ENCODE measurements at regions not wholly inside any gene's neighbourhood (a gene's known extent, or its start where the extent isn't known, plus 50 kb on each side); places are given as distances from the start of the nearest gene placed in this dataset.

- Mint-ChIP-seq H3K36me3 (no peaks in the 10 kb centered on the region), H3K27ac (no peak overlapping the region), H3K4me3 (no peak overlapping the region), H3K4me1 (no peaks in the 10 kb centered on the region), H3K9me3 (no peaks in the 10 kb centered on the region), H3K27me3 (no peaks in the 10 kb centered on the region)
- ATAC-seq = no peak
Observed at GRCh38 chr2:13542061-13542460, 825.3 kb downstream of the TRIB2 start.

- no peaks in the 10 kb centered on the region for H3K27me3 Mint-ChIP-seq
- H3K4me3 Mint-ChIP-seq = no peak overlapping the region
- no peak for ATAC-seq
- no peaks in the 10 kb centered on the region for H3K4me1 Mint-ChIP-seq
- H3K9me3 Mint-ChIP-seq = no peaks in the 10 kb centered on the region
- H3K27ac Mint-ChIP-seq = no peak overlapping the region
- no peaks in the 10 kb centered on the region for H3K36me3 Mint-ChIP-seq
Observed at GRCh38 chr2:13542642-13543041, 825.9 kb downstream of the TRIB2 start.

DNA sequence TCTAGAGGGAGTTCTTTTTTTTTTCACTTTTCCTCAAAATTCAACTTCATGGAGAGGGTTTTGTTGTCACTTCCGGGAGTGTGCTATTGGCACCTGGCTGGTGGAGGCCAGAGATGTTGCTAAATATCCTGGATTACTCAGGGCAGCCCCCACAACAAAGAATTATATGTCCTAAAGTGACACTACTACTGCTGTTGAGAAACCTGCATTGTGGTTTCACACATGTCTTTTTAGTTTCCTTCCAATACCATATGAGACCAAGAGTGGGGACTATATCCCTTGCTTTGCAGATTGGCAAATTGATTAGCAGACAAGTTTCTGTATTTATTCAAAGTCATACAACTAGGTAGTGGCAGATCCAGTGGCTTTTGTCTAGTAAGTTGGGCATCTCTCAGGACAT, 826.8 kb downstream of the TRIB2 start:
- no peak overlapping the region for H3K27ac Mint-ChIP-seq
- no peaks in the 10 kb centered on the region for H3K27me3 Mint-ChIP-seq
- no peak overlapping the region for H3K4me3 Mint-ChIP-seq
- H3K36me3 Mint-ChIP-seq = no peaks in the 10 kb centered on the region
- no peaks in the 10 kb centered on the region for H3K9me3 Mint-ChIP-seq
- no peak for ATAC-seq
- H3K4me1 Mint-ChIP-seq = no peaks in the 10 kb centered on the region

- Mint-ChIP-seq H3K4me3 (no peak overlapping the region), H3K27ac (no peak overlapping the region), H3K27me3 (no peaks in the 10 kb centered on the region), H3K9me3 (no peaks in the 10 kb centered on the region), H3K4me1 (no peaks in the 10 kb centered on the region), H3K36me3 (no peaks in the 10 kb centered on the region)
- no peak for ATAC-seq
Observed at GRCh38 chr2:13545320-13545719, 828.6 kb downstream of the TRIB2 start.

DNA sequence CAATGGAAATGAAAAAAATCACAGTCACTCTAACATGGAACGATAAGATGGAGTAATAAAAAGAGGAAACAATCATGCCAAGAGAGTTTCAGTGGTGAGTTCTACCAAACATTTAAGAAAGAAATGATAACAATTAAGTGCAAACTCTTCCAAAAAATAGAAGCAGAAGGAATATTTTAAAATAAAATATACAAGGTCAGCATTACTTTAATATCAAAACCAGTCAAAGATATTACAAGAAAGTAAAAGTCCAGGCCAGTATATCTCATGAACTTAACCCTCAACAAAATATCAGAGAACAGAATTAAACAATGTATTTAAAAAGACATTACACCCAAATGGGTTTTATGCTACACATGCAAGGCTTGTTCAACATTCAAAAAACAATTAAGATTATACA, 829.4 kb downstream of the TRIB2 start:
- Mint-ChIP-seq H3K4me3 (no peak overlapping the region), H3K27me3 (no peaks in the 10 kb centered on the region), H3K27ac (no peak overlapping the region), H3K36me3 (no peaks in the 10 kb centered on the region), H3K9me3 (no peaks in the 10 kb centered on the region), H3K4me1 (no peaks in the 10 kb centered on the region)
- ATAC-seq = no peak

DNA sequence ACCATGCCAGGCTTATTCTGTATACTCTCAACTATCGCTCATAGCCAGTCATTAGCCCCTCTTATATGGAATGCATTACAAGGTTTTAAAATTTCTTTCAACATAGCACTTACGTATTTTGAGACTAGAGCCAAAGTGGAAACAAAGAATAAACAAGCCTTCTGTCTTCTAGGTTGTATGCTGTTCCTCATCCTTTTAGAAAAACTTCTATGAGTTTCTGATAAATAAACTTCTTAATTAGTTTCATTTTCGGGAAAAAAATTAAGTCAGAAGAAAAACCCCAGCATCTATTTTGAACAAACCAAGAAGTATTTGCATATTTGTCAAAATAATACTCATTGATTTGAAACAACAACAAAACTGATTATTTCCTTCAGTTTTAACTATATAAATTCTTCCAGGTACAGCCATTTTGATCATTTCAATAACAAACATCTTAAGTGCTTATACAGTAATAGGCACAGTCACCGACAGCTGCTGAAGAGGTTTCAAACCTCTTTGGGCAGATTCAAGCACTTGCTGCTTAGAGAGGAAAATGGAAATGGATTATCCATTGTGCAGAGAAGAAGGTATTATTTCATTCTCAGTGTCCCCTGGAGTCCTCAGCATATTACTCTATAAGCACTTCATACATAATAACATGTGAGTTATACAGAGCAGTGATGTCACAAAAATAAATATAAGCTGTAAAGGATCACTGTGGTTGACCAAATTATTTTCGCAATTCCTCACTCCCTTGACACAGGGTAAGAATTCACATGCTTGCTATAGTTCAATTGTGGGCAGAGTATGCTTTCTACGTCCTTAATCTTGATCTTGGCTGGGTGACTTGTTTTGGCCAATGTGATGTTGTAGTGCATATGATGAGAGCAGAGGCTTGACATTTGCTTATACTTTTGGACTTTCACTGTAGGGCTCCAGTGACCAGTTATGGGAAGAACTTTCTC, 833.8 kb downstream of the TRIB2 start:
- Mint-ChIP-seq H3K27me3 (no peaks in the 10 kb centered on the region), H3K27ac (no peak overlapping the region), H3K4me1 (no peaks in the 10 kb centered on the region), H3K36me3 (no peaks in the 10 kb centered on the region), H3K4me3 (no peak overlapping the region), H3K9me3 (peaks cover 9% of the 10 kb centered on the region)
- no peak for ATAC-seq

DNA sequence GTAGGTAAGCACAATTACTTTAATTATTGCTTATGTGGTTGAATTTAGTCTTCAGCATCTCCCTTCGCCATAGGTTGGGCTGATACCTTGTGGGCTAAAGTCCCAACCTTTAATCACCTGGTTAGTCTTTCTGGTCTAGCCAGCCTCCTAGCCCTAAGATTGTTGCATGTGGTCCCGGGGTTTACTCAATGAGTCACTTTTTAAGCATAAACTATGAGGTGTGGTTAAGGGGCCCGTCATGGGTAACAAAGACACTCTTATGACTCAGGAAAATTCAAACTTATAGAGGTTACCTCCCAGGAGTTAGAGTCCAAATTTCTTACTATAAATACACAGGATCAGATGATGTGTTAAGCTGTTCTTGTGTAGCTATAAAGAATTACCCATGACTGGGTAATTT, 841.6 kb downstream of the TRIB2 start:
- H3K36me3 Mint-ChIP-seq = no peaks in the 10 kb centered on the region
- no peak overlapping the region for H3K4me3 Mint-ChIP-seq
- peaks cover 19% of the 10 kb centered on the region for H3K9me3 Mint-ChIP-seq
- H3K27me3 Mint-ChIP-seq = no peaks in the 10 kb centered on the region
- no peak overlapping the region for H3K27ac Mint-ChIP-seq
- no peaks in the 10 kb centered on the region for H3K4me1 Mint-ChIP-seq
- ATAC-seq = no peak

- H3K4me1 Mint-ChIP-seq = no peaks in the 10 kb centered on the region
- no peak overlapping the region for H3K27ac Mint-ChIP-seq
- no peaks in the 10 kb centered on the region for H3K27me3 Mint-ChIP-seq
- ATAC-seq = no peak
- no peak overlapping the region for H3K4me3 Mint-ChIP-seq
- peaks cover 14% of the 10 kb centered on the region for H3K9me3 Mint-ChIP-seq
- no peaks in the 10 kb centered on the region for H3K36me3 Mint-ChIP-seq
Observed at GRCh38 chr2:13560322-13560721, 843.6 kb downstream of the TRIB2 start.

- no peaks in the 10 kb centered on the region for H3K27me3 Mint-ChIP-seq
- ATAC-seq = no peak
- no peak overlapping the region for H3K4me3 Mint-ChIP-seq
- no peaks in the 10 kb centered on the region for H3K36me3 Mint-ChIP-seq
- no peaks in the 10 kb centered on the region for H3K9me3 Mint-ChIP-seq
- no peaks in the 10 kb centered on the region for H3K4me1 Mint-ChIP-seq
- H3K27ac Mint-ChIP-seq = no peak overlapping the region
Observed at GRCh38 chr2:13572466-13572865, 855.7 kb downstream of the TRIB2 start.

DNA sequence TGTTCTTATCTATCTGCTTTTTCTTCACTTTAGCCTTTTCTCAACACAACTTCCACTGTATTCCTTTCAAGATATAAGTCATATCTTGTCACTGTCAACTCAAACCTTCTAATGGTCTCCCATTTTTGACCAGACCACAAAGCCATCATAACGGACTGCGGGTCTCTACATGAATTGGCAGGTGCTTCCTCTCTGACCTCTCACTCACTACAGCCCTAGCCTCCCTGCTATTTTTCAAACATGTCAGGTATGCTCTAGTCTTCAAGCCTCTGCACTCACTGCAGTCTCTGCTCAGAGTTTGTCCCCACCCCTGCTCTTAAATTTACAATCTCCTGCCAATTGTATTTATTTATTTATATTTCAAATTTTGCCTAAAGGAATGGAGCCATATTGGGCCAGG, 858.1 kb downstream of the TRIB2 start:
- Mint-ChIP-seq H3K4me1 (no peaks in the 10 kb centered on the region), H3K36me3 (no peaks in the 10 kb centered on the region), H3K27ac (no peak overlapping the region), H3K4me3 (no peak overlapping the region), H3K27me3 (no peaks in the 10 kb centered on the region), H3K9me3 (no peaks in the 10 kb centered on the region)
- ATAC-seq = peak; percentile 18

- H3K9me3 Mint-ChIP-seq = no peaks in the 10 kb centered on the region
- H3K4me3 Mint-ChIP-seq = no peak overlapping the region
- no peaks in the 10 kb centered on the region for H3K36me3 Mint-ChIP-seq
- H3K4me1 Mint-ChIP-seq = no peaks in the 10 kb centered on the region
- no peak overlapping the region for H3K27ac Mint-ChIP-seq
- no peaks in the 10 kb centered on the region for H3K27me3 Mint-ChIP-seq
- ATAC-seq = no peak
Observed at GRCh38 chr2:13576406-13577036, 859.8 kb downstream of the TRIB2 start.

DNA sequence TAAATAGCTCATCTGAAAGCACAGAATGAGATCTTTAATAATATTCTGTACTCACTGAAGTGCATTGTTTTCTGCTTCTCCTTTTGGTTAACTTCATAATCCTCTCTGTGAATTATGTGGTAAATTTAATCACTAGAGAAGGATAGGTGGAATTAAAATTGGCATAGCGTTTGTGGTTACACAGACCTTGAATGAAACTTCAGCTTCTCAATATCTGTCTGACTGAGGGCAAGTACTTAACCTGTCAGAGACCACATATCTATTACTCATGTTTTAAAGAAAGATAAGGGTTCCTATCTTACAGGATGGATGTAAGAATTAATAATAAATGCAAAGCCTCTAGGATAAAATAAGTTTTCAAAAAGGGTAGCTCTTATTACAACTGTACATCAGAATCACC, 861.8 kb downstream of the TRIB2 start:
- no peak overlapping the region for H3K27ac Mint-ChIP-seq
- H3K36me3 Mint-ChIP-seq = no peaks in the 10 kb centered on the region
- no peak for ATAC-seq
- no peaks in the 10 kb centered on the region for H3K4me1 Mint-ChIP-seq
- H3K27me3 Mint-ChIP-seq = no peaks in the 10 kb centered on the region
- no peak overlapping the region for H3K4me3 Mint-ChIP-seq
- no peaks in the 10 kb centered on the region for H3K9me3 Mint-ChIP-seq

DNA sequence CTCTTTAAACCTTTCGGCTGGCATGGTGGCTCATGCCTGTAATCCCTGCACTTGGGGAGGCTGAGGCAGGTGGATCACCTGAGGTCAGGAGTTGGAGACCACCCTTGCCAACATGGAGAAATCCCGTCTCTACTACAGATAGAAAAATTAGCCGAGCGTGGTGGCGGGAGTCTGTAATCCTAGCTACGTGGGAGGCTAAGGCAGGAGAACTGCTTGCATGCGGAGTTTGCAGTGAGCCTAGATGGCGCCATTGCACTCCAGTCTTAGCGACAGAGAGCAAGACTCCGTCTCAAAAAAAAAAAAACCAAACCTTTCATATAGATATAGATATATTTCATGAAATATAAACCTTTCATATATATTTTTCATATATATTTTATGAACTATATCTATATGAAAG, 864.7 kb downstream of the TRIB2 start:
- H3K36me3 Mint-ChIP-seq = no peaks in the 10 kb centered on the region
- H3K9me3 Mint-ChIP-seq = no peaks in the 10 kb centered on the region
- no peak for ATAC-seq
- H3K4me1 Mint-ChIP-seq = no peaks in the 10 kb centered on the region
- no peak overlapping the region for H3K27ac Mint-ChIP-seq
- H3K4me3 Mint-ChIP-seq = no peak overlapping the region
- H3K27me3 Mint-ChIP-seq = no peaks in the 10 kb centered on the region

GRCh38 chr2:13583609-13584008, 866.9 kb downstream of the TRIB2 start:
- no peaks in the 10 kb centered on the region for H3K27me3 Mint-ChIP-seq
- H3K27ac Mint-ChIP-seq = no peak overlapping the region
- H3K36me3 Mint-ChIP-seq = no peaks in the 10 kb centered on the region
- no peak overlapping the region for H3K4me3 Mint-ChIP-seq
- H3K9me3 Mint-ChIP-seq = no peaks in the 10 kb centered on the region
- no peak for ATAC-seq
- no peaks in the 10 kb centered on the region for H3K4me1 Mint-ChIP-seq

GRCh38 chr2:13584020-13584419, 867.3 kb downstream of the TRIB2 start:
- H3K27me3 Mint-ChIP-seq = no peaks in the 10 kb centered on the region
- no peak for ATAC-seq
- no peaks in the 10 kb centered on the region for H3K36me3 Mint-ChIP-seq
- no peaks in the 10 kb centered on the region for H3K4me1 Mint-ChIP-seq
- no peak overlapping the region for H3K4me3 Mint-ChIP-seq
- H3K27ac Mint-ChIP-seq = no peak overlapping the region
- no peaks in the 10 kb centered on the region for H3K9me3 Mint-ChIP-seq

DNA sequence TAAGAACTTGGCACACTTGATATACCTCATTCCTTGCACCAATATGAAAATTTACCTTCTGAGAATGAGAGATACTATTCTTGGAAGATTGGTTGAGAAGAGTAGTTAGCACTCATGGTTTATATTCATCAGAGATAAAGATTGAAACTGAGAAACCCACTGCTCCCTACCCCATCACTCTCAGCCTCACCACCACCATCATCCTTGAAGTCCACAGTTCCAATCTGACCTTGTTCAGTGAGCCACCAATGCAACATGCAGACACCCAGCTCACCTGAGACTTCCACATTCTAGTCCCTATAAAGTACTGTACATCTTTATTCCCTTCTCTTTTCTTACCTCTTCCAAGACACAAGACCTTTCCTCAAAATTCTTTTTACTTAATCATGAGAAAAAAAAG, 869.0 kb downstream of the TRIB2 start:
- Mint-ChIP-seq H3K27me3 (no peaks in the 10 kb centered on the region), H3K36me3 (no peaks in the 10 kb centered on the region), H3K27ac (no peak overlapping the region), H3K4me3 (no peak overlapping the region), H3K9me3 (peaks cover 3% of the 10 kb centered on the region), H3K4me1 (no peaks in the 10 kb centered on the region)
- ATAC-seq = peak; percentile 48

Data from stimulated activated memory B cell treated with anti-CD40 and anti-IgM and Interleukin-4, amounts not matched to agents 10 μg/mL and 1 μg/mL and 100 μg/mL, for 72 hours (primary cell).